Heart left ventricle (tissue), 13 donors: ENCODE measurements at regions not wholly inside any gene's neighbourhood (a gene's known extent, or its start where the extent isn't known, plus 50 kb on each side); places are given as distances from the start of the nearest gene placed in this dataset.

Source experiments
- CTCF ChIP-seq, 12 donors: fragments of 200-600 bp; sonication (generic) in 4 of 12; IDR thresholded peaks; one replicate each; pipeline versions ENCODE4 v1.5.0 to v1.8.0; 2018 to 2022; ENCODE audit warnings: antibody characterized with exemption in 12 of 12, mild to moderate bottlenecking in 5 of 12
- POLR2A ChIP-seq, 2 donors: fragments of 450-650 bp; IDR thresholded peaks; one replicate each; pipeline ENCODE4 v1.6.1; 2017; ENCODE audit warnings: antibody characterized with exemption in 2 of 2, mild to moderate bottlenecking in 2 of 2, moderate library complexity in 2 of 2
- donor health status: ischemic (EF 13 %, LVEDD 7.1; RV severe dilation, severe dysfunction).
- donor health status: DM: no; HTN: yes; CAD: no.
- donor health status: DM: no; HTN: no; CAD: no.
- donor health status: ischemic (EF 25% LVEDD 6.9; RV normal size, moderate dysfunction).
- donor health status: ischemic (EF 25% LVEDD 5.7; RV mildly dilated, moderate dysfunction).
- donor health status: ischemic (EF 35%, LVEDD 5.7; RV mildly dilated, moderate dysfunction).
- donor health status: nonischemic (EF 11% LVEDD 7.7; RV severe dilation, severe dysfunction).
- donor health status: DM: yes; HTN: yes; CAD: no.
- donor health status: PGD.
- donor health status: ischemic (EF 29% LVEDD 5.4; RV normal size, mild dysfunction).
- donor health status: nonischemic (EF 23%, LVEDD 6.1; RV moderate dilation, normal function).

GRCh38 chr2:195356026-195356425 is 301.0 kb upstream of the SLC39A10 start:
- TF ChIP-seq CTCF (IDR thresholded peaks at IDR 0.05) = no peak
- no peak for TF ChIP-seq POLR2A (IDR thresholded peaks at IDR 0.05)
